PC-9 (cell line): ENCODE measurements at regions not wholly inside any gene's neighbourhood (a gene's known extent, or its start where the extent isn't known, plus 50 kb on each side); places are given as distances from the start of the nearest gene placed in this dataset.

Source experiments
- BruUV-seq: library from RNA; stranded (reverse); fragments of 400-500 nt; replicated peaks from 2 replicates; lab custom pipeline; 2021; lab: Mats Ljungman, UMichigan
- CTCF ChIA-PET: fragments of 300-600 bp; sonication (Branson Sonifier 250); formaldehyde crosslinking; loops from one replicate; lab custom pipeline; 2022; ENCODE audit warnings: antibody characterized with exemption; lab: Charles Lee
- POLR2A ChIA-PET: fragments of 300-600 bp; sonication (Branson Sonifier 250); formaldehyde crosslinking; loops from one replicate; lab custom pipeline; 2022; ENCODE audit warnings: antibody characterized with exemption; ENCODE audit not compliant: unreplicated experiment; lab: Charles Lee
- DNase-seq, 2 experiments: peaks; one replicate each; pipeline versions ENCODE4 v3.0.0 to v3.0.0-alpha.2; 2015 to 2022; ENCODE audit warnings: mixed read lengths in 1 of 2
- H2AFZ ChIP-seq: fragments of 200-600 bp; sonication (generic); 2 replicates; pipeline ENCODE4 v1.8.1; 2017; ENCODE audit warnings: antibody characterized with exemption
- H3F3A ChIP-seq: fragments of 200-600 bp; sonication (generic); 2 replicates; pipeline ENCODE4 v1.8.1; 2017; ENCODE audit warnings: antibody characterized with exemption, mild to moderate bottlenecking, low read depth; ENCODE audit not compliant: insufficient read depth
- H3K27ac ChIP-seq: fragments of 200-600 bp; sonication (generic); 2 replicates; pipeline ENCODE4 v1.6.1; 2016; ENCODE audit warnings: mixed run types
- H3K27me3 ChIP-seq: fragments of 200-600 bp; sonication (generic); 2 replicates; pipeline ENCODE4 v1.6.1; 2016; ENCODE audit warnings: low read depth, mixed run types; ENCODE audit not compliant: insufficient read depth
- H3K36me3 ChIP-seq: fragments of 200-600 bp; sonication (generic); 2 replicates; pipeline ENCODE4 v1.6.1; 2016; ENCODE audit warnings: low read depth, mixed run types
- H3K4me1 ChIP-seq: fragments of 200-600 bp; sonication (generic); replicated peaks from 2 replicates; pipeline ENCODE4 v1.6.1; 2016; ENCODE audit warnings: mixed run types; ENCODE audit not compliant: insufficient read depth
- H3K4me2 ChIP-seq: fragments of 200-600 bp; sonication (generic); 2 replicates; pipeline ENCODE4 v1.6.1; 2017; ENCODE audit warnings: mixed run types
- H3K4me3 ChIP-seq: fragments of 200-600 bp; sonication (generic); 2 replicates; pipeline ENCODE4 v1.6.1; 2016; ENCODE audit warnings: mixed run types
- H3K79me2 ChIP-seq: fragments of 200-600 bp; sonication (generic); 2 replicates; pipeline ENCODE4 v1.6.1; 2017; ENCODE audit warnings: low read depth, mixed run types
- H3K9me2 ChIP-seq: fragments of 200-600 bp; sonication (generic); 2 replicates; pipeline ENCODE4 v1.8.1; 2017; ENCODE audit warnings: mild to moderate bottlenecking; ENCODE audit not compliant: insufficient read depth
- H3K9me3 ChIP-seq: fragments of 200-600 bp; sonication (generic); 2 replicates; pipeline ENCODE4 v1.8.1; 2016; ENCODE audit warnings: low read depth; ENCODE audit not compliant: insufficient read depth
- H4K20me1 ChIP-seq: fragments of 200-600 bp; sonication (generic); 2 replicates; pipeline ENCODE4 v1.8.1; 2017; ENCODE audit not compliant: insufficient read depth
- CTCF ChIP-seq: fragments of 200-600 bp; sonication (generic); conservative IDR thresholded peaks from 2 replicates; pipeline ENCODE4 v1.6.1; 2017; ENCODE audit warnings: mixed run types, antibody characterized with exemption, mild to moderate bottlenecking, moderate library complexity
- EZH2 ChIP-seq: fragments of 200-600 bp; sonication (generic); IDR thresholded peaks from 2 replicates; pipeline ENCODE4 v1.8.0; 2017; ENCODE audit warnings: antibody characterized with exemption, low read depth
- intact Hi-C: fragments of 100-400 bp; cut with micrococcal nuclease; formaldehyde crosslinking; loops from one replicate; pipeline ENCODE4 v1.10.0; 2022; ENCODE audit not compliant: unreplicated experiment

GRCh38 chr6:144350528-144350880, 65.4 kb downstream of the UTRN start:
- no peaks in the 10 kb centered on the region for H3K9me3 ChIP-seq
- TF ChIP-seq EZH2 = no peak
- TF ChIP-seq CTCF = no peak
- H3K79me2 ChIP-seq = peaks cover 70% of the 10 kb centered on the region
- DNase-seq = no peak
- intact Hi-C loops = loop anchor here (1.0 kb wide), 1 partner anchor 10 kb away; no protein-coding TSS in a partner anchor
- no peaks in the 10 kb centered on the region for H3K27me3 ChIP-seq
- peaks cover 36% of the 10 kb centered on the region for H3K4me1 ChIP-seq
- no peak overlapping the region for H3K4me3 ChIP-seq
- peak overlapping the region; percentile 72 for H3K27ac ChIP-seq
- ChIA-PET POLR2A (interaction anchor here (0.7 kb wide), 1 partner anchor 13 kb away, joined by 4 read pairs; no protein-coding TSS in a partner anchor), CTCF (no interaction called here)
- H2AFZ ChIP-seq = no peak overlapping the region
- no peaks in the 10 kb centered on the region for H4K20me1 ChIP-seq
- peaks cover 37% of the 10 kb centered on the region; the same call in 1 of the 2 replicates for H3F3A ChIP-seq
- BruUV-seq = no TSS peak
- H3K4me2 ChIP-seq = peak overlapping the region; percentile 49
- no peaks in the 10 kb centered on the region for H3K9me2 ChIP-seq
- H3K36me3 ChIP-seq = no peaks in the 10 kb centered on the region

GRCh38 chr6:144351379-144352127, 66.4 kb downstream of the UTRN start:
- Histone ChIP-seq H3K4me1 (peaks cover 30% of the 10 kb centered on the region), H3K9me2 (no peaks in the 10 kb centered on the region), H3K4me2 (no peak overlapping the region), H3F3A (peaks cover 31% of the 10 kb centered on the region; the same call in 1 of the 2 replicates), H3K9me3 (no peaks in the 10 kb centered on the region), H3K27ac (no peak overlapping the region), H2AFZ (no peak overlapping the region), H4K20me1 (no peaks in the 10 kb centered on the region), H3K4me3 (no peak overlapping the region), H3K27me3 (no peaks in the 10 kb centered on the region), H3K36me3 (no peaks in the 10 kb centered on the region), H3K79me2 (peaks cover 74% of the 10 kb centered on the region)
- POLR2A ChIA-PET = no interaction called here
- no peak for DNase-seq
- BruUV-seq = no TSS peak
- CTCF ChIA-PET = no interaction called here
- intact Hi-C loops = no loop called here
- TF ChIP-seq CTCF = no peak

- POLR2A ChIA-PET = no interaction called here
- intact Hi-C loops = no loop called here
- CTCF ChIA-PET = no interaction called here
- no peaks in the 10 kb centered on the region for H4K20me1 ChIP-seq
- TF ChIP-seq CTCF = no peak
- H3K27me3 ChIP-seq = no peaks in the 10 kb centered on the region
- H3K4me1 ChIP-seq = peaks cover 22% of the 10 kb centered on the region
- no TSS peak for BruUV-seq
- peaks cover 73% of the 10 kb centered on the region for H3K79me2 ChIP-seq
- peaks cover 25% of the 10 kb centered on the region; the same call in 1 of the 2 replicates for H3F3A ChIP-seq
- H3K9me3 ChIP-seq = no peaks in the 10 kb centered on the region
- H3K4me3 ChIP-seq = no peak overlapping the region
- H3K36me3 ChIP-seq = no peaks in the 10 kb centered on the region
- H3K27ac ChIP-seq = no peak overlapping the region
- H2AFZ ChIP-seq = no peak overlapping the region
- DNase-seq = no peak
- no peak overlapping the region for H3K4me2 ChIP-seq
- no peaks in the 10 kb centered on the region for H3K9me2 ChIP-seq
These were observed 67.2 kb downstream of the UTRN start for GRCh38 chr6:144352331-144352730.
